HUES48 (cell line): ENCODE measurements at regions not wholly inside any gene's neighbourhood (a gene's known extent, or its start where the extent isn't known, plus 50 kb on each side); places are given as distances from the start of the nearest gene placed in this dataset.
"Not testable (repeated sequence)": the region's sequence is repeated elsewhere in the genome, so short reads cannot be mapped to it uniquely, and the experiment has no call there.

Source experiments
- H3K27ac ChIP-seq: one replicate; pipeline ENCODE4 v1.7.0; 2013; ENCODE audit warnings: low read depth, low read length, inconsistent platforms
- H3K27me3 ChIP-seq: 2 replicates; pipeline ENCODE4 v1.6.1; 2013; ENCODE audit warnings: mild to moderate bottlenecking, low read length; ENCODE audit not compliant: control insufficient read depth, insufficient read depth
- H3K36me3 ChIP-seq: 2 replicates; pipeline ENCODE4 v1.6.1; 2013; ENCODE audit warnings: low read length; ENCODE audit not compliant: control insufficient read depth, insufficient read depth
- H3K4me1 ChIP-seq: 2 replicates; pipeline ENCODE4 v1.6.1; 2013; ENCODE audit warnings: mild to moderate bottlenecking, low read length; ENCODE audit not compliant: control insufficient read depth, insufficient read depth
- H3K4me3 ChIP-seq: 2 replicates; pipeline ENCODE4 v1.5.1; 2013; ENCODE audit warnings: mild to moderate bottlenecking, low read depth, low read length
- H3K9ac ChIP-seq: 2 replicates; pipeline ENCODE4 v1.6.1; 2013; ENCODE audit warnings: mild to moderate bottlenecking, low read depth, low read length, moderate library complexity
- H3K9me3 ChIP-seq: 2 replicates; pipeline ENCODE4 v1.6.1; 2013; ENCODE audit warnings: low read length; ENCODE audit not compliant: control insufficient read depth, insufficient read depth

GRCh38 chr20:47885909-47886453 lies 100.7 kb upstream of the SULF2 start:
- Histone ChIP-seq H3K9me3 (no peaks in the 10 kb centered on the region), H3K27ac (no peak overlapping the region), H3K4me1 (no peaks in the 10 kb centered on the region), H3K4me3 (no peak overlapping the region), H3K9ac (no peak overlapping the region), H3K27me3 (no peaks in the 10 kb centered on the region), H3K36me3 (no peaks in the 10 kb centered on the region)

GRCh38 chr20:47883940-47884339 lies 98.7 kb upstream of the SULF2 start:
- H3K27me3 ChIP-seq, H3K27ac ChIP-seq, H3K9ac ChIP-seq, H3K9me3 ChIP-seq, H3K4me3 ChIP-seq, H3K4me1 ChIP-seq, H3K36me3 ChIP-seq: not testable (repeated sequence)

- H3K27me3 ChIP-seq, result no peaks in the 10 kb centered on the region
- no peak overlapping the region for H3K27ac ChIP-seq
- H3K4me1 ChIP-seq, result no peaks in the 10 kb centered on the region
- no peaks in the 10 kb centered on the region for H3K9me3 ChIP-seq
- H3K36me3 ChIP-seq, result no peaks in the 10 kb centered on the region
- no peak overlapping the region for H3K4me3 ChIP-seq
- H3K9ac ChIP-seq, result no peak overlapping the region
Observed at GRCh38 chr20:47883186-47883585, 97.9 kb upstream of the SULF2 start.

GRCh38 chr20:47879771-47880170 lies 94.5 kb upstream of the SULF2 start:
- no peak overlapping the region for H3K4me3 ChIP-seq
- no peak overlapping the region for H3K9ac ChIP-seq
- H3K27ac ChIP-seq, result no peak overlapping the region
- H3K27me3 ChIP-seq, result no peaks in the 10 kb centered on the region
- H3K9me3 ChIP-seq, result no peaks in the 10 kb centered on the region
- H3K4me1 ChIP-seq, result no peaks in the 10 kb centered on the region
- no peaks in the 10 kb centered on the region for H3K36me3 ChIP-seq

GRCh38 chr20:47878601-47879027 lies 93.3 kb upstream of the SULF2 start:
- H3K27ac ChIP-seq, result no peak overlapping the region

GRCh38 chr20:47876311-47877088 lies 91.2 kb upstream of the SULF2 start:
- Histone ChIP-seq H3K4me1 (no peaks in the 10 kb centered on the region), H3K27me3 (no peaks in the 10 kb centered on the region), H3K27ac (no peak overlapping the region), H3K36me3 (no peaks in the 10 kb centered on the region), H3K4me3 (no peak overlapping the region), H3K9me3 (no peaks in the 10 kb centered on the region), H3K9ac (no peak overlapping the region)

More at GRCh38 chr20:47878601-47879027, 93.3 kb upstream of the SULF2 start:
- Histone ChIP-seq H3K9me3 (no peaks in the 10 kb centered on the region), H3K36me3 (no peaks in the 10 kb centered on the region), H3K9ac (no peak overlapping the region), H3K4me3 (no peak overlapping the region), H3K4me1 (no peaks in the 10 kb centered on the region), H3K27me3 (no peaks in the 10 kb centered on the region)

GRCh38 chr20:47875297-47876025 lies 90.2 kb upstream of the SULF2 start:
- Histone ChIP-seq H3K9ac (no peak overlapping the region), H3K4me3 (no peak overlapping the region), H3K9me3 (no peaks in the 10 kb centered on the region), H3K27me3 (no peaks in the 10 kb centered on the region), H3K4me1 (no peaks in the 10 kb centered on the region), H3K36me3 (no peaks in the 10 kb centered on the region), H3K27ac (no peak overlapping the region)

GRCh38 chr20:47872341-47872740 lies 87.1 kb upstream of the SULF2 start:
- H3K4me3 ChIP-seq, result no peak overlapping the region
- no peaks in the 10 kb centered on the region for H3K36me3 ChIP-seq
- H3K9ac ChIP-seq, result no peak overlapping the region
- no peaks in the 10 kb centered on the region for H3K9me3 ChIP-seq
- no peaks in the 10 kb centered on the region for H3K4me1 ChIP-seq
- H3K27me3 ChIP-seq, result no peaks in the 10 kb centered on the region
- no peak overlapping the region for H3K27ac ChIP-seq

- Histone ChIP-seq H3K9ac (no peak overlapping the region), H3K4me3 (no peak overlapping the region), H3K27ac (no peak overlapping the region), H3K4me1 (no peaks in the 10 kb centered on the region), H3K9me3 (no peaks in the 10 kb centered on the region), H3K36me3 (no peaks in the 10 kb centered on the region), H3K27me3 (no peaks in the 10 kb centered on the region)
Observed at GRCh38 chr20:47870475-47870874, 85.2 kb upstream of the SULF2 start.

GRCh38 chr20:47868744-47869143 lies 83.5 kb upstream of the SULF2 start:
- no peaks in the 10 kb centered on the region for H3K9me3 ChIP-seq
- H3K4me3 ChIP-seq, result no peak overlapping the region
- H3K9ac ChIP-seq, result no peak overlapping the region
- H3K27ac ChIP-seq, result no peak overlapping the region
- H3K27me3 ChIP-seq, result no peaks in the 10 kb centered on the region
- no peaks in the 10 kb centered on the region for H3K4me1 ChIP-seq
- no peaks in the 10 kb centered on the region for H3K36me3 ChIP-seq

- Histone ChIP-seq H3K27me3 (no peaks in the 10 kb centered on the region), H3K4me1 (no peaks in the 10 kb centered on the region), H3K9ac (no peak overlapping the region), H3K9me3 (no peaks in the 10 kb centered on the region), H3K27ac (no peak overlapping the region), H3K36me3 (no peaks in the 10 kb centered on the region), H3K4me3 (no peak overlapping the region)
Observed at GRCh38 chr20:47868236-47868635, 83.0 kb upstream of the SULF2 start.
